ENCODE measurements at regions not wholly inside any gene's neighbourhood (a gene's known extent, or its start where the extent isn't known, plus 50 kb on each side); places are given as distances from the start of the nearest gene placed in this dataset.
"Not testable (repeated sequence)": the region's sequence is repeated elsewhere in the genome, so short reads cannot be mapped to it uniquely, and the experiment has no call there.

GRCh38 chr1:228945885-228946284 is 210.6 kb downstream of the RHOU start:
- Histone ChIP-seq H3K27me3 (ENCODE audit: control insufficient read depth, insufficient read depth, low read length) (no peaks in the 10 kb centered on the region), H3K9me3 (ENCODE audit: control insufficient read depth, insufficient read depth, low read length) (no peaks in the 10 kb centered on the region), H3K4me3 (ENCODE audit: low read depth, low read length) (no peak overlapping the region), H3K27ac (ENCODE audit: low read depth, low read length) (no peak overlapping the region)
- ChIA-PET POLR2A (no interaction called here), CTCF (no interaction called here)
- DNase-seq (ENCODE audit: low read depth, low spot score) = no peak
- no peak for TF ChIP-seq CTCF (IDR thresholded peaks at IDR 0.05; ENCODE audit: low read depth, low read length)

DNA sequence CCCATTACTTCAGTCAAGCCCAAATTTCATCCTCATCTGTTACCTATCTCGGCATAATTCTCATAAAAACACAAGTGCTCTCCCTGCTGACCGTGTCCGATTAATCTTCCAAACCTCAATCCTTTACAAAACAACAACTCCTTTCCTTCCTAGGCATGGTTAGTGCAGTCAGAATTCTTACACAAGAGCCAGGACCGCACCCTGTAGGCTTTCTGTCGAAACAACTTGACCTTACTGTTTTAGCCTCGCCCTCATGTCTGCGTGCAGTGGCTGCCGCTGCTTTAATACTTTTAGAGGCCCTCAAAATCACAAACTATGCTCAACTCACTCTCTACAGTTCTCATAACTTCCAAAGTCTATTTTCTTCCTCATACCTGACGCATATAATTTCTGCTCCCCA is 214.3 kb downstream of the RHOU start:
- CTCF ChIA-PET = not testable (repeated sequence)

DNA sequence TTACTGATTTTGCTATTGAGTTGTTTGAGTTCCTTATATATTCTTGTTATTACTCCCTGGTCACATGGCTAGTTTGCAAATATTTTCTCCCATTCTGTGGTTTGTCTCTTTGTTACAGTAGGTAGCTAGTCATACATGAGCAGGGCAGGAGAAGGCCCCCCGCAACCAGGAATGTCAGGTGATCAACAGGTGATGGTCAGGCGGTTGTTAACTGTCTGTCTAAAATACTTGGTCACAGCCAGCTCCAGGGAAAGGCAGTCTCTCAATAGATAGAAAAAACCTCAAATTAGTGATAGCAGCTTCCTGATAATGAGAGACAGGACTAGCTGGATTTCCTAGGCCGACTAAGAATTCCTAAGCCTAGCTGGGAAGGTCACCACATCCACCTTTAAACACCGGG is 217.9 kb downstream of the RHOU start:
- H3K27me3 ChIP-seq (ENCODE audit: control insufficient read depth, insufficient read depth, low read length) = no peaks in the 10 kb centered on the region
- H3K9me3 ChIP-seq (ENCODE audit: control insufficient read depth, insufficient read depth, low read length) = no peaks in the 10 kb centered on the region
- CTCF ChIA-PET = no interaction called here
- POLR2A ChIA-PET = no interaction called here
- no peak overlapping the region for H3K4me3 ChIP-seq (ENCODE audit: low read depth, low read length)
- TF ChIP-seq CTCF (IDR thresholded peaks at IDR 0.05; ENCODE audit: low read depth, low read length) = no peak
- DNase-seq (ENCODE audit: low read depth, low spot score) = no peak
- no peak overlapping the region for H3K27ac ChIP-seq (ENCODE audit: low read depth, low read length)

More for the DNA sequence above, 214.3 kb downstream of the RHOU start:
- POLR2A ChIA-PET; H3K27ac ChIP-seq (ENCODE audit: low read depth, low read length); H3K27me3 ChIP-seq (ENCODE audit: control insufficient read depth, insufficient read depth, low read length); H3K9me3 ChIP-seq (ENCODE audit: control insufficient read depth, insufficient read depth, low read length); DNase-seq (ENCODE audit: low read depth, low spot score); H3K4me3 ChIP-seq (ENCODE audit: low read depth, low read length): not testable (repeated sequence)

GRCh38 chr1:228953808-228954207 is 218.5 kb downstream of the RHOU start:
- DNase-seq (ENCODE audit: low read depth, low spot score); H3K27ac ChIP-seq (ENCODE audit: low read depth, low read length); H3K9me3 ChIP-seq (ENCODE audit: control insufficient read depth, insufficient read depth, low read length); POLR2A ChIA-PET; H3K4me3 ChIP-seq (ENCODE audit: low read depth, low read length); CTCF ChIA-PET; H3K27me3 ChIP-seq (ENCODE audit: control insufficient read depth, insufficient read depth, low read length): not testable (repeated sequence)

- DNase-seq (ENCODE audit: low read depth, low spot score) = peak; percentile 18
- CTCF ChIA-PET = no interaction called here
- Histone ChIP-seq H3K27me3 (ENCODE audit: control insufficient read depth, insufficient read depth, low read length) (no peaks in the 10 kb centered on the region), H3K4me3 (ENCODE audit: low read depth, low read length) (no peak overlapping the region), H3K27ac (ENCODE audit: low read depth, low read length) (no peak overlapping the region), H3K9me3 (ENCODE audit: control insufficient read depth, insufficient read depth, low read length) (no peaks in the 10 kb centered on the region)
- POLR2A ChIA-PET = interaction anchor here (0.7 kb wide), 1 partner anchor 19 kb away, joined by 3 read pairs; no protein-coding TSS in a partner anchor
- no peak for TF ChIP-seq CTCF (IDR thresholded peaks at IDR 0.05; ENCODE audit: low read depth, low read length)
Measured at GRCh38 chr1:228955691-228956090, 220.4 kb downstream of the RHOU start.

- no peaks in the 10 kb centered on the region for H3K9me3 ChIP-seq (ENCODE audit: control insufficient read depth, insufficient read depth, low read length)
- CTCF ChIA-PET = no interaction called here
- H3K27me3 ChIP-seq (ENCODE audit: control insufficient read depth, insufficient read depth, low read length) = no peaks in the 10 kb centered on the region
- DNase-seq (ENCODE audit: low read depth, low spot score) = no peak
- TF ChIP-seq CTCF (IDR thresholded peaks at IDR 0.05; ENCODE audit: low read depth, low read length) = no peak
- no peak overlapping the region for H3K27ac ChIP-seq (ENCODE audit: low read depth, low read length)
- H3K4me3 ChIP-seq (ENCODE audit: low read depth, low read length) = no peak overlapping the region
- POLR2A ChIA-PET = no interaction called here
Measured at GRCh38 chr1:228956864-228957263, 221.6 kb downstream of the RHOU start.

All from AG04450 (cell line).